Panc1 (cell line): ENCODE measurements at regions not wholly inside any gene's neighbourhood (a gene's known extent, or its start where the extent isn't known, plus 50 kb on each side); places are given as distances from the start of the nearest gene placed in this dataset.

Source experiments
- ATAC-seq: fragments of 200-7000 bp; cut with Tn5 transposase; 2 replicates; pipeline ENCODE4 v1.9.1; 2020; ENCODE audit warnings: mild to moderate bottlenecking, moderate library complexity
- BruUV-seq: library from RNA; stranded (reverse); fragments of 400-500 nt; replicated peaks from 2 replicates; lab custom pipeline; 2021; lab: Mats Ljungman, UMichigan
- CTCF ChIA-PET: fragments of 300-600 bp; sonication (Branson Sonifier 250); formaldehyde crosslinking; loops from one replicate; lab custom pipeline; 2022; ENCODE audit warnings: antibody characterized with exemption; lab: Charles Lee
- POLR2A ChIA-PET: fragments of 300-600 bp; sonication (Branson Sonifier 250); formaldehyde crosslinking; loops from one replicate; lab custom pipeline; 2022; ENCODE audit warnings: antibody characterized with exemption; lab: Charles Lee
- DNase-seq: peaks from one replicate; pipeline ENCODE4 v3.0.0-alpha.2; 2010; ENCODE audit warnings: low read depth, low spot score
- H3K27ac ChIP-seq: 2 replicates; pipeline ENCODE4 v1.5.1; 2011; ENCODE audit warnings: mild to moderate bottlenecking, low read length, inconsistent platforms
- H3K27me3 ChIP-seq: fragments of 200-500 bp; sonication (Bioruptor generic); 2 replicates; pipeline ENCODE4 v1.6.0; 2014; ENCODE audit warnings: low read length, inconsistent platforms; ENCODE audit not compliant: control insufficient read depth, insufficient read depth
- H3K36me3 ChIP-seq: fragments of 200-500 bp; sonication (Bioruptor generic); 2 replicates; pipeline ENCODE4 v1.5.1; 2014; ENCODE audit warnings: inconsistent platforms, mild to moderate bottlenecking, low read length, moderate library complexity; ENCODE audit not compliant: control insufficient read depth, insufficient read depth
- H3K4me1 ChIP-seq: 2 replicates; pipeline ENCODE4 v1.5.1; 2011; ENCODE audit warnings: inconsistent platforms, mild to moderate bottlenecking, low read length, moderate library complexity; ENCODE audit not compliant: control insufficient read depth, insufficient read depth
- H3K4me3 ChIP-seq, 2 experiments: 2 replicates each; pipeline ENCODE4 v1.5.1; 2011 to 2012; ENCODE audit warnings: low read depth in 2 of 2, low read length in 2 of 2, mild to moderate bottlenecking in 2 of 2, inconsistent platforms in 1 of 2, moderate library complexity in 1 of 2
- H3K9me3 ChIP-seq: fragments of 200-500 bp; sonication (Bioruptor generic); 2 replicates; pipeline ENCODE4 v1.5.1; 2014; ENCODE audit warnings: low read depth, mild to moderate bottlenecking, inconsistent platforms, low read length, moderate library complexity; ENCODE audit not compliant: control insufficient read depth, insufficient read depth
- POLR2AphosphoS5 ChIP-seq: IDR thresholded peaks from 2 replicates; pipeline ENCODE4 v1.6.1; 2012; ENCODE audit warnings: mild to moderate bottlenecking, low read depth, low read length, moderate library complexity
- REST ChIP-seq, 2 experiments: IDR thresholded peaks; 2 replicates each; pipeline ENCODE4 v1.6.1; 2011 to 2012; ENCODE audit warnings: low read depth in 2 of 2, control low read depth in 1 of 2, low read length in 1 of 2, mild to moderate bottlenecking in 1 of 2, moderate library complexity in 1 of 2; ENCODE audit not compliant: insufficient read depth in 1 of 2
- SIN3A ChIP-seq: IDR thresholded peaks from 2 replicates; pipeline ENCODE4 v1.6.1; 2012; ENCODE audit warnings: low read depth, mild to moderate bottlenecking, low read length, moderate library complexity, borderline replicate concordance; ENCODE audit not compliant: insufficient read depth
- TCF7L2 ChIP-seq: IDR thresholded peaks from 2 replicates; pipeline ENCODE4 v1.6.1; 2011; ENCODE audit warnings: mild to moderate bottlenecking, low read depth, low read length, inconsistent platforms
- in situ Hi-C: cut with HindIII; loops from 2 replicates; pipeline ENCODE4 v1.10.0; 2016; ENCODE audit warnings: low sequenced_read_pairs, low pct_unique_long_range_greater_than_20kb
- intact Hi-C: fragments of 100-400 bp; cut with micrococcal nuclease; formaldehyde crosslinking; loops from one replicate; pipeline ENCODE4 v1.10.0; 2022; ENCODE audit not compliant: unreplicated experiment
- TF ChIP-seq, protein P1 (sequence below): fragments of 450-650 bp; IDR thresholded peaks from 2 replicates; pipeline ENCODE4 v1.5.1; 2017; ENCODE audit warnings: mild to moderate bottlenecking

DNA sequence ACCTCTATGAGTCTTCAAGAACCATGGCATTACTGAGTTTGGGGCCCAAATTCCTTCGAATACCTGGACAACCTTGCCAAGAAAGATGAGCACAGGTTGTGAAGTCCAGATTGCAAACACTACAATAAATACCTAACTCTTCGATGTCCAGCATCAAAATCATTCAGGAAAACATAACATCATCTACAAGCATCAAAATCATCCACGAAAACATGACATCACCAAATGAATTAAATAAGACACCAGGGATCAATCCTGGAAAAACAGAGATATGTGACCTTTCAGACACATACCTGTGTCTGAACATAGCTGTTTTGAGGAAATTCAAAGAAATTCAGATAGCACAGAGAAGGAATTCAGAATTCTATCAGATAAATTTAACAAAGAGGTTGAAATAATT, 262.0 kb upstream of the KITLG start:
- no peak overlapping the region for H3K27ac ChIP-seq
- peaks cover 6% of the 10 kb centered on the region; the same call in 1 of the 2 replicates for H3K9me3 ChIP-seq
- POLR2A ChIA-PET = no interaction called here
- no peaks in the 10 kb centered on the region for H3K4me1 ChIP-seq
- no peak overlapping the region for H3K4me3 ChIP-seq
- BruUV-seq = no TSS peak
- no peaks in the 10 kb centered on the region for H3K27me3 ChIP-seq
- intact Hi-C loops (no loop called here), in situ Hi-C loops (no loop called here)
- CTCF ChIA-PET = no interaction called here
- ATAC-seq = no peak
- no peaks in the 10 kb centered on the region for H3K36me3 ChIP-seq
- TF ChIP-seq TCF7L2 = no peak
- TF ChIP-seq SIN3A = no peak
- TF ChIP-seq POLR2AphosphoS5 = no peak
- no peak for TF ChIP-seq REST (IDR thresholded peaks at IDR 0.05; ENCODE audit: insufficient read depth in 1 of 2, low read depth in 2 of 2, low read length in 1 of 2)
- TF ChIP-seq, protein P1, sequence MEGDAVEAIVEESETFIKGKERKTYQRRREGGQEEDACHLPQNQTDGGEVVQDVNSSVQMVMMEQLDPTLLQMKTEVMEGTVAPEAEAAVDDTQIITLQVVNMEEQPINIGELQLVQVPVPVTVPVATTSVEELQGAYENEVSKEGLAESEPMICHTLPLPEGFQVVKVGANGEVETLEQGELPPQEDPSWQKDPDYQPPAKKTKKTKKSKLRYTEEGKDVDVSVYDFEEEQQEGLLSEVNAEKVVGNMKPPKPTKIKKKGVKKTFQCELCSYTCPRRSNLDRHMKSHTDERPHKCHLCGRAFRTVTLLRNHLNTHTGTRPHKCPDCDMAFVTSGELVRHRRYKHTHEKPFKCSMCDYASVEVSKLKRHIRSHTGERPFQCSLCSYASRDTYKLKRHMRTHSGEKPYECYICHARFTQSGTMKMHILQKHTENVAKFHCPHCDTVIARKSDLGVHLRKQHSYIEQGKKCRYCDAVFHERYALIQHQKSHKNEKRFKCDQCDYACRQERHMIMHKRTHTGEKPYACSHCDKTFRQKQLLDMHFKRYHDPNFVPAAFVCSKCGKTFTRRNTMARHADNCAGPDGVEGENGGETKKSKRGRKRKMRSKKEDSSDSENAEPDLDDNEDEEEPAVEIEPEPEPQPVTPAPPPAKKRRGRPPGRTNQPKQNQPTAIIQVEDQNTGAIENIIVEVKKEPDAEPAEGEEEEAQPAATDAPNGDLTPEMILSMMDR = no peak
- no peak for DNase-seq

DNA sequence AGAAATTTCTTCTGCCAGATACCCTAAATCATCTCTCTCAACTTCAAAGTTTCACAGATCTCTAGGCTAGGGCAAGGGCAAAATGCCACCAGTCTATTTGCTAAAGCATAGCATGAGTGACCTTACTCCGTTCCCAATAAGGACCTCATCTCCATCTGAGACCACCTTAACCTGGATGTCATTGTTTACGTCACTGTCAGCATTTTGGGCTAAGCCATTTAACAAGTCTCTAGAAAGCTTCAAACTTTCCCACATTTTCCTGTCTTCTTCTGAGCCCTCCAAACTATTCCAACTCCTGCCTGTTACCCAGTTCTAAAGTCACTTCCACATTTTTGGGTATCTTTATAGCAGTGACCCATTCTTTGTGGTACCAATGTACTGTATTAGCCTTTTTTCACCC, 259.2 kb upstream of the KITLG start:
- Histone ChIP-seq H3K4me1 (no peaks in the 10 kb centered on the region), H3K36me3 (no peaks in the 10 kb centered on the region), H3K9me3 (peaks cover 6% of the 10 kb centered on the region; the same call in 1 of the 2 replicates), H3K27ac (no peak overlapping the region), H3K27me3 (no peaks in the 10 kb centered on the region), H3K4me3 (no peak overlapping the region)
- ChIA-PET POLR2A (no interaction called here), CTCF (no interaction called here)
- DNase-seq (no peak), ATAC-seq (no peak)
- BruUV-seq = no TSS peak
- in situ Hi-C loops (no loop called here), intact Hi-C loops (no loop called here)
- TF ChIP-seq POLR2AphosphoS5 (no peak), SIN3A (no peak), REST (IDR thresholded peaks at IDR 0.05; ENCODE audit: insufficient read depth in 1 of 2, low read depth in 2 of 2, low read length in 1 of 2) (no peak), TCF7L2 (no peak)
- TF ChIP-seq, protein P1 = no peak
